B cell (primary cell): ENCODE measurements at regions not wholly inside any gene's neighbourhood (a gene's known extent, or its start where the extent isn't known, plus 50 kb on each side); places are given as distances from the start of the nearest gene placed in this dataset.

ENCODE experiments used
- ATAC-seq: fragments of 200-7000 bp; cut with Tn5 transposase; one replicate; pipeline ENCODE4 v1.10.0; 2021; ENCODE audit warnings: low read depth, mild to moderate bottlenecking, moderate number of reproducible peaks, moderate library complexity
- CTCF ChIA-PET: fragments of 350-600 bp; sonication (Branson Sonifier 250); formaldehyde crosslinking; loops from one replicate; lab custom pipeline; 2021; ENCODE audit warnings: antibody characterized with exemption, inconsistent platforms; lab: Charles Lee
- POLR2A ChIA-PET: fragments of 350-600 bp; sonication (Branson Sonifier 250); formaldehyde crosslinking; loops from one replicate; lab custom pipeline; 2021; ENCODE audit warnings: antibody characterized with exemption; lab: Charles Lee
- DNase-seq: peaks from one replicate; pipeline ENCODE4 v3.0.0; 2013
- H2AFZ ChIP-seq: 2 replicates; pipeline ENCODE4 v1.6.1; 2012; ENCODE audit warnings: mild to moderate bottlenecking, low read depth, low read length; ENCODE audit not compliant: insufficient read depth, poor library complexity, severe bottlenecking
- H3K27ac ChIP-seq, 2 donors: 1 replicate in 1 of 2; 2 replicates in 1 of 2; pipeline ENCODE4 v1.5.1; 2012 to 2013; ENCODE audit warnings: low read length in 2 of 2, mild to moderate bottlenecking in 2 of 2, moderate library complexity in 1 of 2
- H3K27me3 ChIP-seq, 4 experiments: fragments of 200-600 bp in 1 of 4; sonication (generic) in 1 of 4; replicated peaks in 1 of 4; 1 replicate in 2 of 4; 2 replicates in 2 of 4; pipeline versions ENCODE4 v1.6.1 to v1.7.0; 2013 to 2016; ENCODE audit warnings: low read length in 3 of 4, mild to moderate bottlenecking in 2 of 4, mixed read lengths in 1 of 4, moderate library complexity in 1 of 4; ENCODE audit not compliant: insufficient read depth in 4 of 4, control insufficient read depth in 3 of 4; ENCODE audit errors: control extremely low read depth in 1 of 4
- H3K36me3 ChIP-seq, 2 experiments: replicated peaks in 1 of 2; 1 replicate in 1 of 2; 2 replicates in 1 of 2; pipeline versions ENCODE4 v1.6.1 to v1.7.1; 2013; ENCODE audit warnings: low read length in 1 of 2; ENCODE audit not compliant: insufficient read depth in 2 of 2, control insufficient read depth in 1 of 2; ENCODE audit errors: control extremely low read depth in 1 of 2, extremely low read depth in 1 of 2
- H3K4me1 ChIP-seq, 2 donors: fragments of 200-600 bp in 1 of 2; sonication (generic) in 1 of 2; 1 replicate in 1 of 2; 2 replicates in 1 of 2; pipeline versions ENCODE4 v1.5.1 to v1.6.1; 2013 to 2017; ENCODE audit warnings: low read length in 2 of 2; ENCODE audit not compliant: control insufficient read depth in 2 of 2, insufficient read depth in 2 of 2
- H3K4me2 ChIP-seq: replicated peaks from 2 replicates; pipeline ENCODE3; 2012; ENCODE audit warnings: mild to moderate bottlenecking, low read depth, low read length; ENCODE audit not compliant: poor library complexity, severe bottlenecking
- H3K4me3 ChIP-seq, 5 experiments: fragments of 200-600 bp in 1 of 5; sonication (generic) in 1 of 5; 1 replicate in 3 of 5; 2 replicates in 2 of 5; pipeline versions ENCODE4 v1.5.1 to v1.7.0; 2011 to 2016; ENCODE audit warnings: low read length in 4 of 5, mild to moderate bottlenecking in 4 of 5, low read depth in 2 of 5, control low read depth in 1 of 5, moderate library complexity in 1 of 5; ENCODE audit not compliant: insufficient read depth in 1 of 5; ENCODE audit errors: control extremely low read depth in 1 of 5, extremely low read depth in 1 of 5
- H3K79me2 ChIP-seq: fragments of 200-600 bp; sonication (generic); one replicate; pipeline ENCODE4 v1.6.0; 2016; ENCODE audit warnings: low read length; ENCODE audit not compliant: control insufficient read depth, insufficient read depth
- H3K9ac ChIP-seq: fragments of 200-600 bp; sonication (generic); 2 replicates; pipeline ENCODE4 v1.6.1; 2017; ENCODE audit warnings: mild to moderate bottlenecking, low read length, moderate library complexity
- H3K9me3 ChIP-seq, 3 donors: one replicate each; pipeline versions ENCODE4 v1.6.1 to v1.7.1; 2013; ENCODE audit warnings: low read length in 2 of 3; ENCODE audit not compliant: control insufficient read depth in 2 of 3, insufficient read depth in 1 of 3; ENCODE audit errors: control extremely low read depth in 1 of 3
- H4K20me1 ChIP-seq: 2 replicates; pipeline ENCODE4 v1.6.0; 2012; ENCODE audit warnings: mild to moderate bottlenecking, low read length; ENCODE audit not compliant: insufficient read depth, control insufficient read depth, poor library complexity, severe bottlenecking
- H3K27ac Mint-ChIP-seq: one replicate; pipeline ENCODE4 v1.8.0; 2021; ENCODE audit warnings: mixed read lengths
- H3K27me3 Mint-ChIP-seq: one replicate; pipeline ENCODE4 v1.8.0; 2021; ENCODE audit warnings: mixed read lengths
- H3K4me1 Mint-ChIP-seq: one replicate; pipeline ENCODE4 v1.8.0; 2021; ENCODE audit warnings: mixed read lengths
- H3K4me3 Mint-ChIP-seq: one replicate; pipeline ENCODE4 v1.8.0; 2021; ENCODE audit warnings: mixed read lengths
- H3K9me3 Mint-ChIP-seq: one replicate; pipeline ENCODE4 v1.8.0; 2022; ENCODE audit warnings: mixed read lengths; ENCODE audit not compliant: insufficient read depth
- EZH2 ChIP-seq: IDR thresholded peaks from 2 replicates; pipeline ENCODE4 v1.6.1; 2012; ENCODE audit warnings: borderline replicate concordance, low read depth, mild to moderate bottlenecking, moderate library complexity, low read length; ENCODE audit not compliant: insufficient read depth, poor library complexity, severe bottlenecking
- WGBS: methylation state at CpG from one replicate; pipeline ENCODE4 v1.1.5; 2013; ENCODE audit warnings: missing lambda C conversion rate; ENCODE audit not compliant: insufficient coverage; 5-methylcytosine and 5-hydroxymethylcytosine counted together
- intact Hi-C: fragments of 100-400 bp; cut with micrococcal nuclease; formaldehyde crosslinking; loops from one replicate; pipeline ENCODE4 v1.10.0; 2022
- TF ChIP-seq, protein P1 (sequence below): fragments of 200-600 bp; IDR thresholded peaks from one replicate; pipeline ENCODE4 v1.8.0; 2022; ENCODE audit warnings: antibody characterized with exemption, mild to moderate bottlenecking

DNA sequence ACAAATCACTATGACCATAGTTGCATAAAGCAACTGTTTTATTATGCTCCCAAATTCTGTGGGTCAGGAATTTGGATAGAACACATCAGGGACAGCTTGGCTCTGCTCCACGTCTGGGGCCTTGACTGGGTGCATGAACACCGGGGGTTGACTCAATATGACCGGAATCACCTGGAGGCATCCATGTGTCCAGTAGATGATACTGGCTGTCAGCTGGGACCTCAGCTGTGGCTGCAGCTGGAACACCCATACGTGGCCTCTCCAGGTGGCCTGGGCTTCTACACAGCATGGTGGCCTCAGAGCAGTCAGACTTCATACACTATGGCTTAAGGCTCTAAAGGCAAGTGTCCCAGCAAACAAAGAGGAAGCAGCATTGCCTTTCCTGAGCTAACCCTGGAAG lies 113.4 kb downstream of the NRN1 start:
- DNase-seq (no peak), ATAC-seq (no peak)
- no peaks in the 10 kb centered on the region for H3K9me3 ChIP-seq
- H3K27me3 Mint-ChIP-seq = peaks cover 6% of the 10 kb centered on the region
- no peaks in the 10 kb centered on the region for H4K20me1 ChIP-seq
- intact Hi-C loops = no loop called here
- 89% methylated on average over 4 of the region's 4 CpGs for WGBS
- peaks cover 7% of the 10 kb centered on the region in 2 donors for H3K4me1 ChIP-seq
- peaks cover 0 to 9% (median 0%) of the 10 kb centered on the region in 4 experiments for H3K27me3 ChIP-seq
- H3K36me3 ChIP-seq = no peaks in the 10 kb centered on the region
- no peak overlapping the region for H3K9ac ChIP-seq
- no peak overlapping the region for H2AFZ ChIP-seq
- H3K27ac Mint-ChIP-seq = peak overlapping the region; percentile 37
- peaks cover 5% of the 10 kb centered on the region for H3K4me1 Mint-ChIP-seq
- no peaks in the 10 kb centered on the region for H3K79me2 ChIP-seq
- H3K27ac ChIP-seq = no peak overlapping the region
- ChIA-PET POLR2A (interaction anchor here (0.7 kb wide), 1 partner anchor 325 kb away, joined by 6 read pairs; no protein-coding TSS in a partner anchor), CTCF (interaction anchor here (1.8 kb wide), 1 partner anchor 422 kb away, joined by 12 read pairs; no protein-coding TSS in a partner anchor)
- TF ChIP-seq EZH2 = no peak
- TF ChIP-seq, protein P1, sequence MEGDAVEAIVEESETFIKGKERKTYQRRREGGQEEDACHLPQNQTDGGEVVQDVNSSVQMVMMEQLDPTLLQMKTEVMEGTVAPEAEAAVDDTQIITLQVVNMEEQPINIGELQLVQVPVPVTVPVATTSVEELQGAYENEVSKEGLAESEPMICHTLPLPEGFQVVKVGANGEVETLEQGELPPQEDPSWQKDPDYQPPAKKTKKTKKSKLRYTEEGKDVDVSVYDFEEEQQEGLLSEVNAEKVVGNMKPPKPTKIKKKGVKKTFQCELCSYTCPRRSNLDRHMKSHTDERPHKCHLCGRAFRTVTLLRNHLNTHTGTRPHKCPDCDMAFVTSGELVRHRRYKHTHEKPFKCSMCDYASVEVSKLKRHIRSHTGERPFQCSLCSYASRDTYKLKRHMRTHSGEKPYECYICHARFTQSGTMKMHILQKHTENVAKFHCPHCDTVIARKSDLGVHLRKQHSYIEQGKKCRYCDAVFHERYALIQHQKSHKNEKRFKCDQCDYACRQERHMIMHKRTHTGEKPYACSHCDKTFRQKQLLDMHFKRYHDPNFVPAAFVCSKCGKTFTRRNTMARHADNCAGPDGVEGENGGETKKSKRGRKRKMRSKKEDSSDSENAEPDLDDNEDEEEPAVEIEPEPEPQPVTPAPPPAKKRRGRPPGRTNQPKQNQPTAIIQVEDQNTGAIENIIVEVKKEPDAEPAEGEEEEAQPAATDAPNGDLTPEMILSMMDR = no peak
- H3K4me3 ChIP-seq = no peak overlapping the region
- H3K4me2 ChIP-seq = no peak overlapping the region
- no peak overlapping the region for H3K4me3 Mint-ChIP-seq
- H3K9me3 Mint-ChIP-seq = no peaks in the 10 kb centered on the region

DNA sequence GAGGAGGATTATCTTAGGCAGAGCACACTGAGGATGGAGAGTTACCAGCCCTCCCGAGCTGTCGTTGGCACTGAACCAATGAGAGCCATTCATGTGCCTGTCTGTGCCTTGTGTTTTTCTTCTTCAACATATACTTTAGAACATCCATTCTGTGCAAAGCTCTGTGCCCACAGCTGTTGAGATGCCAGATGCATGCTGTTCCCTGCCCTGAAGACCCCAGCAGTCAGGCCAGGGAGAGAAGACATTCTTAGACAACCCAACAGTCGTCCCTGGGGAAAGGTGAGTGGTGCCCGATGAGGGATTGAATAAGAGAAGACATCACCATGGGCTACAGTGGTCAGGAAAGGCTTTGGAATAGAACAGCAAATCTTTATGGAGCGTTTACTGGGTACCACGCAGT lies 114.1 kb downstream of the NRN1 start:
- Histone ChIP-seq H3K4me3 (peak overlapping the region in 4 of 5 experiments; percentile 10 to 51 (median 48)), H3K4me2 (peak overlapping the region; percentile 62)
- H3K4me1 Mint-ChIP-seq = peaks cover 5% of the 10 kb centered on the region

More for the DNA sequence above, 114.1 kb downstream of the NRN1 start:
- CTCF ChIA-PET = interaction anchor here (0.6 to 1.8 kb wide), 3 partner anchors 202 to 422 kb away, joined by 3 to 12 read pairs (median 4); no protein-coding TSS in a partner anchor
- Histone ChIP-seq H3K9me3 (no peaks in the 10 kb centered on the region), H3K79me2 (no peaks in the 10 kb centered on the region), H3K36me3 (no peaks in the 10 kb centered on the region), H4K20me1 (no peaks in the 10 kb centered on the region), H3K27me3 (peaks cover 0 to 9% (median 0%) of the 10 kb centered on the region in 4 experiments), H3K9ac (peak overlapping the region; percentile 48), H3K4me1 (peaks cover 7% of the 10 kb centered on the region in 2 donors), H2AFZ (peak overlapping the region; percentile 73), H3K27ac (peak overlapping the region; percentile 51 to 79)
- Mint-ChIP-seq H3K27me3 (peaks cover 6% of the 10 kb centered on the region), H3K4me3 (peak overlapping the region; percentile 92), H3K9me3 (no peaks in the 10 kb centered on the region), H3K27ac (peak overlapping the region; percentile 97)
- TF ChIP-seq, protein P1 = no peak
- no peak for TF ChIP-seq EZH2
- ATAC-seq (no peak), DNase-seq (no peak)
- POLR2A ChIA-PET = no interaction called here
- intact Hi-C loops = no loop called here
- WGBS = 89% methylated on average over 2 of the region's 6 CpGs
